Prostate gland (tissue), 2 donors: ENCODE measurements at regions not wholly inside any gene's neighbourhood (a gene's known extent, or its start where the extent isn't known, plus 50 kb on each side); places are given as distances from the start of the nearest gene placed in this dataset.

Experiments
- POLR2A ChIP-seq: fragments of 450-650 bp; IDR thresholded peaks from one replicate; pipeline ENCODE4 v1.6.1; 2016; ENCODE audit warnings: antibody characterized with exemption, mild to moderate bottlenecking
- POLR2AphosphoS5 ChIP-seq: sonication (generic); formaldehyde crosslinking; IDR thresholded peaks from one replicate; pipeline ENCODE4 v1.6.1; 2017; ENCODE audit warnings: antibody characterized with exemption
- TF ChIP-seq, protein P1 (sequence below), 4 experiments: fragments of 200-600 bp in 2 of 4; fragments of 450-650 bp in 2 of 4; sonication (generic) in 2 of 4; IDR thresholded peaks; 1 replicate in 3 of 4; 2 replicates in 1 of 4; pipeline ENCODE4 v1.5.1; 2016 to 2019; ENCODE audit warnings: antibody characterized with exemption in 4 of 4, mild to moderate bottlenecking in 2 of 4, moderate library complexity in 2 of 4

DNA sequence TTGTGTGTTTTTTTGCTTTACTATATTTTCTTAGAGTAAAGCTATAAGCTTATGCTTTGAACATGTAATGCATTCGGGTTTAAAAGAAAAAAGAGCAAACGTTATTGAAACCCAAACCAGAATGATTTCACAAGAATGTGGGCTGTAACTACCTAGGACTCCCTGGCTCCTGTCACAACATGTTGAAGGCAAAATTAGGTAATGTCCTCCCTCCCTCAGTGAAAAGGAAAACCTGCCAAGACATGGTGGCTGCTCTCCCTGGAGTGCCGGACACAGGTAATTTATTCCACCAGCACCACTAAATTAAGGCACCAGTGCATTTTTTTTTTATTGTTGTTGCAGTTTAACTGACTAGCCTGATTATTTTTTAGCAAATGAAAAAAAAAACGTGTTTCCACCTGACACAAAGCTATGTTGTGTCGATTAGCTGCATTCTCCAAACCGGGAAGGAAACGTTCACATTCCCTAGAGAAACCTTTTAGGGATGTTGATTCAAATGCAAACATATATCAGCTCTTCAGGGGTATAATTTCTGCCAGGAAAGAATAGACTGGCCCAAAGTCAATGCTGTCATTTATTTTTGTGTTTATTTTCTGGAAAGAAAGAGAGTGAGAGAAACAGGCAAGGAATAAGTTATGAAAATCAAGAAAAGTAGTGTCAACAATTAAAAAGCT lies 134.6 kb downstream of the CCDC34 start:
- TF ChIP-seq, protein P1, sequence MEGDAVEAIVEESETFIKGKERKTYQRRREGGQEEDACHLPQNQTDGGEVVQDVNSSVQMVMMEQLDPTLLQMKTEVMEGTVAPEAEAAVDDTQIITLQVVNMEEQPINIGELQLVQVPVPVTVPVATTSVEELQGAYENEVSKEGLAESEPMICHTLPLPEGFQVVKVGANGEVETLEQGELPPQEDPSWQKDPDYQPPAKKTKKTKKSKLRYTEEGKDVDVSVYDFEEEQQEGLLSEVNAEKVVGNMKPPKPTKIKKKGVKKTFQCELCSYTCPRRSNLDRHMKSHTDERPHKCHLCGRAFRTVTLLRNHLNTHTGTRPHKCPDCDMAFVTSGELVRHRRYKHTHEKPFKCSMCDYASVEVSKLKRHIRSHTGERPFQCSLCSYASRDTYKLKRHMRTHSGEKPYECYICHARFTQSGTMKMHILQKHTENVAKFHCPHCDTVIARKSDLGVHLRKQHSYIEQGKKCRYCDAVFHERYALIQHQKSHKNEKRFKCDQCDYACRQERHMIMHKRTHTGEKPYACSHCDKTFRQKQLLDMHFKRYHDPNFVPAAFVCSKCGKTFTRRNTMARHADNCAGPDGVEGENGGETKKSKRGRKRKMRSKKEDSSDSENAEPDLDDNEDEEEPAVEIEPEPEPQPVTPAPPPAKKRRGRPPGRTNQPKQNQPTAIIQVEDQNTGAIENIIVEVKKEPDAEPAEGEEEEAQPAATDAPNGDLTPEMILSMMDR (IDR thresholded peaks at IDR 0.05), result no peak
- TF ChIP-seq POLR2AphosphoS5 (peak; percentile 39), POLR2A (no peak)
